ENCODE measurements at regions not wholly inside any gene's neighbourhood (a gene's known extent, or its start where the extent isn't known, plus 50 kb on each side); places are given as distances from the start of the nearest gene placed in this dataset.
"Not testable (repeated sequence)": the region's sequence is repeated elsewhere in the genome, so short reads cannot be mapped to it uniquely, and the experiment has no call there.

GRCh38 chr12:76292891-76293290 lies 55.3 kb downstream of the BBS10 start:
- not testable (repeated sequence) for H3K27me3 ChIP-seq; H3K27ac ChIP-seq; DNase-seq (ENCODE audit: low spot score in 2 of 2); H3K4me1 ChIP-seq; H3K36me3 ChIP-seq; H3K4me3 ChIP-seq; H3K9me3 ChIP-seq
- WGBS, 2 donors: 84 to 86% methylated on average over 5 of the region's 5 CpGs

- not testable (repeated sequence) for H3K27me3 ChIP-seq; H3K4me1 ChIP-seq; H3K9me3 ChIP-seq; H3K27ac ChIP-seq; H3K4me3 ChIP-seq; DNase-seq (ENCODE audit: low spot score in 2 of 2); H3K36me3 ChIP-seq
- 85 to 88% methylated on average over 8 of the region's 8 CpGs for WGBS, 2 donors
These were observed 55.9 kb downstream of the BBS10 start for GRCh38 chr12:76292305-76292704.

- H3K4me3 ChIP-seq: no peak overlapping the region
- no peaks in the 10 kb centered on the region for H3K9me3 ChIP-seq
- 54 to 72% methylated on average over 3 of the region's 3 CpGs for WGBS, 2 donors
- H3K36me3 ChIP-seq: no peaks in the 10 kb centered on the region
- no peaks in the 10 kb centered on the region for H3K4me1 ChIP-seq
- no peaks in the 10 kb centered on the region for H3K27me3 ChIP-seq
- H3K27ac ChIP-seq: no peak overlapping the region
- no peak for DNase-seq (ENCODE audit: low spot score in 2 of 2)
- TF ChIP-seq POLR2A (IDR thresholded peaks at IDR 0.05) (no peak), CTCF (IDR thresholded peaks at IDR 0.05) (no peak), EP300 (IDR thresholded peaks at IDR 0.05) (peak; percentile 38 to 61)
These were observed 57.0 kb downstream of the BBS10 start for GRCh38 chr12:76290963-76291859.

- no peaks in the 10 kb centered on the region for H3K4me1 ChIP-seq
These were observed 60.0 kb downstream of the BBS10 start for GRCh38 chr12:76288218-76288617.

GRCh38 chr12:76284816-76285750 lies 63.1 kb downstream of the BBS10 start:
- no peak for DNase-seq (ENCODE audit: low spot score in 2 of 2)
- H3K36me3 ChIP-seq: no peaks in the 10 kb centered on the region
- no peaks in the 10 kb centered on the region for H3K27me3 ChIP-seq
- 81 to 87% methylated on average over 5 of the region's 5 CpGs for WGBS, 2 donors
- H3K9me3 ChIP-seq: no peaks in the 10 kb centered on the region
- TF ChIP-seq CTCF (IDR thresholded peaks at IDR 0.05) (no peak), POLR2A (IDR thresholded peaks at IDR 0.05) (no peak), EP300 (IDR thresholded peaks at IDR 0.05) (no peak)
- H3K4me1 ChIP-seq: no peaks in the 10 kb centered on the region
- no peak overlapping the region for H3K27ac ChIP-seq
- no peak overlapping the region for H3K4me3 ChIP-seq

More at GRCh38 chr12:76288218-76288617, 60.0 kb downstream of the BBS10 start:
- H3K36me3 ChIP-seq: no peaks in the 10 kb centered on the region
- no peaks in the 10 kb centered on the region for H3K27me3 ChIP-seq
- no peaks in the 10 kb centered on the region for H3K9me3 ChIP-seq
- no peak overlapping the region for H3K27ac ChIP-seq
- no peak for TF ChIP-seq CTCF (IDR thresholded peaks at IDR 0.05)
- no peak for TF ChIP-seq EP300 (IDR thresholded peaks at IDR 0.05)
- no peak for TF ChIP-seq POLR2A (IDR thresholded peaks at IDR 0.05)
- DNase-seq (ENCODE audit: low spot score in 2 of 2): no peak
- H3K4me3 ChIP-seq: no peak overlapping the region

GRCh38 chr12:76282744-76283143 lies 65.5 kb downstream of the BBS10 start:
- TF ChIP-seq CTCF (IDR thresholded peaks at IDR 0.05) (no peak), POLR2A (IDR thresholded peaks at IDR 0.05) (no peak), EP300 (IDR thresholded peaks at IDR 0.05) (no peak)
- H3K27ac ChIP-seq: no peak overlapping the region
- no peaks in the 10 kb centered on the region for H3K4me1 ChIP-seq
- H3K36me3 ChIP-seq: no peaks in the 10 kb centered on the region
- no peaks in the 10 kb centered on the region for H3K27me3 ChIP-seq
- DNase-seq (ENCODE audit: low spot score in 2 of 2): no peak
- H3K9me3 ChIP-seq: no peaks in the 10 kb centered on the region
- H3K4me3 ChIP-seq: no peak overlapping the region
